AG08396 (cell line): ENCODE measurements at regions not wholly inside any gene's neighbourhood (a gene's known extent, or its start where the extent isn't known, plus 50 kb on each side); places are given as distances from the start of the nearest gene placed in this dataset.

Experiments used
- DNase-seq: peaks from one replicate; pipeline ENCODE4 v3.0.0; 2012; ENCODE audit warnings: low spot score, mixed read lengths

- DNase-seq, result no peak
These were observed 597.6 kb downstream of the LMO4 start for GRCh38 chr1:87926131-87926830.

- no peak for DNase-seq
These were observed 598.2 kb downstream of the LMO4 start for GRCh38 chr1:87926921-87927320.

- DNase-seq, result no peak
These were observed 599.0 kb downstream of the LMO4 start for GRCh38 chr1:87927391-87928280.

GRCh38 chr1:87928623-87929022, 599.9 kb downstream of the LMO4 start:
- DNase-seq, result no peak

GRCh38 chr1:87929906-87930305, 601.2 kb downstream of the LMO4 start:
- no peak for DNase-seq

- no peak for DNase-seq
These were observed 602.1 kb downstream of the LMO4 start for GRCh38 chr1:87930796-87931195.

GRCh38 chr1:87933171-87933570, 604.5 kb downstream of the LMO4 start:
- no peak for DNase-seq

GRCh38 chr1:87935130-87935529, 606.5 kb downstream of the LMO4 start:
- DNase-seq, result no peak

GRCh38 chr1:87937831-87938395, 609.2 kb downstream of the LMO4 start:
- no peak for DNase-seq

- no peak for DNase-seq
These were observed 610.0 kb downstream of the LMO4 start for GRCh38 chr1:87938631-87939030.

GRCh38 chr1:87939444-87939843, 610.8 kb downstream of the LMO4 start:
- DNase-seq, result no peak

- DNase-seq, result no peak
These were observed 611.7 kb downstream of the LMO4 start for GRCh38 chr1:87940421-87940820.

- no peak for DNase-seq
These were observed 612.8 kb downstream of the LMO4 start for GRCh38 chr1:87941337-87941946.

- DNase-seq, result no peak
These were observed 613.5 kb downstream of the LMO4 start for GRCh38 chr1:87942165-87942564.

GRCh38 chr1:87949711-87950110, 621.0 kb downstream of the LMO4 start:
- no peak for DNase-seq

GRCh38 chr1:87950369-87950768, 621.7 kb downstream of the LMO4 start:
- DNase-seq, result no peak

- no peak for DNase-seq
These were observed 622.7 kb downstream of the LMO4 start for GRCh38 chr1:87951409-87951808.

GRCh38 chr1:87951852-87952251, 623.2 kb downstream of the LMO4 start:
- DNase-seq, result no peak

- DNase-seq, result no peak
These were observed 624.4 kb downstream of the LMO4 start for GRCh38 chr1:87953121-87953520.

GRCh38 chr1:87953732-87954344, 625.2 kb downstream of the LMO4 start:
- peak; percentile 51 for DNase-seq

- no peak for DNase-seq
These were observed 626.4 kb downstream of the LMO4 start for GRCh38 chr1:87955038-87955437.

GRCh38 chr1:87956072-87956471, 627.4 kb downstream of the LMO4 start:
- peak; percentile 77 for DNase-seq
